ENCODE measurements at regions not wholly inside any gene's neighbourhood (a gene's known extent, or its start where the extent isn't known, plus 50 kb on each side); places are given as distances from the start of the nearest gene placed in this dataset.

DNA sequence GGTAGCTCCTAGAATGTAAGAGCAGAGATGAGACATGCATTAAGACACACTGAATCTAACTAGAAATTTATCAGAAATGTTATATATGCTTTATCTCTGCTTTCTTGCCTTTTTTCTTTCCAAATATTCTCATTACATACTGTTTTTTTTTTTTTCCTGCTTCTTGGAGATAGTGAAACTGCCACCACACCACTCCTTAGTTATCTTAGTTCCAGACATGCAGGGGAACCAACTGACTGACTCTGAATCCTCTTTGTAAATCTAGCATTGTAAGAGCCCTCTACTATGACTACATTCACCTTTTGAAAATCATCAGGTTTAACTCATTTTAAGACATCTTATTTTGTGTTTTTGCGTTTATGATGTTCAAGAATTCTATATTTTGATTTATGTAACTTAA lies 181.3 kb upstream of the ST8SIA4 start (continued):
- TF ChIP-seq, protein P1, sequence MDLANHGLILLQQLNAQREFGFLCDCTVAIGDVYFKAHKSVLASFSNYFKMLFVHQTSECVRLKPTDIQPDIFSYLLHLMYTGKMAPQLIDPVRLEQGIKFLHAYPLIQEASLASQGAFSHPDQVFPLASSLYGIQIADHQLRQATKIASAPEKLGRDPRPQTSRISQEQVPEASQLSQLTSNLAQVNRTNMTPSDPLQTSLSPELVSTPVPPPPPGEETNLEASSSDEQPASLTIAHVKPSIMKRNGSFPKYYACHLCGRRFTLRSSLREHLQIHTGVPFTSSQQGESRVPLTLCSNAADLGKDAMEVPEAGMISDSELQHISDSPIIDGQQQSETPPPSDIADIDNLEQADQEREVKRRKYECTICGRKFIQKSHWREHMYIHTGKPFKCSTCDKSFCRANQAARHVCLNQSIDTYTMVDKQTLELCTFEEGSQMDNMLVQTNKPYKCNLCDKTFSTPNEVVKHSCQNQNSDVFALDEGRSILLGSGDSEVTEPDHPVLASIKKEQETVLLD (IDR thresholded peaks at IDR 0.05), result no peak
- no peak for TF ChIP-seq DACH1 (IDR thresholded peaks at IDR 0.05; ENCODE audit: partially characterized antibody)
- TF ChIP-seq SMARCA4 (IDR thresholded peaks at IDR 0.05), result peak; percentile 23; the same call in 1 of the 2 replicates
- TF ChIP-seq ZNF384 (IDR thresholded peaks at IDR 0.05; ENCODE audit: low read depth, low read length), result peak; percentile 50; the same call in 1 of the 2 replicates
- TF ChIP-seq, protein P2, sequence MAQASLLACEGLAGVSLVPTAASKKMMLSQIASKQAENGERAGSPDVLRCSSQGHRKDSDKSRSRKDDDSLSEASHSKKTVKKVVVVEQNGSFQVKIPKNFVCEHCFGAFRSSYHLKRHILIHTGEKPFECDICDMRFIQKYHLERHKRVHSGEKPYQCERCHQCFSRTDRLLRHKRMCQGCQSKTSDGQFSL (CRISPR knock-in tag; IDR thresholded peaks at IDR 0.05), result no peak
- TF ChIP-seq, protein P2 (tag; IDR thresholded peaks at IDR 0.05), result no peak
- TF ChIP-seq MBD2 (IDR thresholded peaks at IDR 0.05; ENCODE audit: borderline replicate concordance, low read depth), result no peak
- TF ChIP-seq HNRNPLL (IDR thresholded peaks at IDR 0.05; ENCODE audit: low read depth, low read length, poor library complexity, severe bottlenecking), result no peak
- TF ChIP-seq ZNF696 (CRISPR knock-in tag; conservative IDR thresholded peaks at IDR 0.05), result no peak
- no peak for TF ChIP-seq RBM34 (IDR thresholded peaks at IDR 0.05; ENCODE audit: borderline replicate concordance, insufficient read depth, low read length)
- peak; percentile 52 for TF ChIP-seq TAL1 (IDR thresholded peaks at IDR 0.05)
- peak; percentile 57 for TF ChIP-seq ARID1B (IDR thresholded peaks at IDR 0.05)
- TF ChIP-seq, protein P3, sequence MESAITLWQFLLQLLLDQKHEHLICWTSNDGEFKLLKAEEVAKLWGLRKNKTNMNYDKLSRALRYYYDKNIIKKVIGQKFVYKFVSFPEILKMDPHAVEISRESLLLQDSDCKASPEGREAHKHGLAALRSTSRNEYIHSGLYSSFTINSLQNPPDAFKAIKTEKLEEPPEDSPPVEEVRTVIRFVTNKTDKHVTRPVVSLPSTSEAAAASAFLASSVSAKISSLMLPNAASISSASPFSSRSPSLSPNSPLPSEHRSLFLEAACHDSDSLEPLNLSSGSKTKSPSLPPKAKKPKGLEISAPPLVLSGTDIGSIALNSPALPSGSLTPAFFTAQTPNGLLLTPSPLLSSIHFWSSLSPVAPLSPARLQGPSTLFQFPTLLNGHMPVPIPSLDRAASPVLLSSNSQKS (CRISPR knock-in tag; IDR thresholded peaks at IDR 0.05), result no peak
- TF ChIP-seq TEAD4 (IDR thresholded peaks at IDR 0.05; ENCODE audit: low read length), result peak; percentile 23; the same call in 1 of the 2 replicates
- TF ChIP-seq TEAD4 (CRISPR knock-in tag; IDR thresholded peaks at IDR 0.05; ENCODE audit: borderline replicate concordance), result no peak
- TF ChIP-seq BDP1 (IDR thresholded peaks at IDR 0.05; ENCODE audit: insufficient read depth, insufficient read length), result no peak

All from K562 (cell line).